Upper lobe of left lung (tissue), 4 donors: ENCODE measurements at regions not wholly inside any gene's neighbourhood (a gene's known extent, or its start where the extent isn't known, plus 50 kb on each side); places are given as distances from the start of the nearest gene placed in this dataset.

Experiments
- POLR2A ChIP-seq, 4 donors: fragments of 450-650 bp; IDR thresholded peaks; one replicate each; pipeline ENCODE4 v1.5.1; 2016 to 2017; ENCODE audit warnings: antibody characterized with exemption in 4 of 4, mild to moderate bottlenecking in 2 of 4
- TF ChIP-seq, protein P1 (sequence below), 6 experiments: fragments of 450-650 bp in 4 of 6; fragments of 200-600 bp in 2 of 6; sonication (generic) in 2 of 6; IDR thresholded peaks; one replicate each; pipeline ENCODE4 v1.5.1; 2016 to 2019; ENCODE audit warnings: antibody characterized with exemption in 6 of 6

DNA sequence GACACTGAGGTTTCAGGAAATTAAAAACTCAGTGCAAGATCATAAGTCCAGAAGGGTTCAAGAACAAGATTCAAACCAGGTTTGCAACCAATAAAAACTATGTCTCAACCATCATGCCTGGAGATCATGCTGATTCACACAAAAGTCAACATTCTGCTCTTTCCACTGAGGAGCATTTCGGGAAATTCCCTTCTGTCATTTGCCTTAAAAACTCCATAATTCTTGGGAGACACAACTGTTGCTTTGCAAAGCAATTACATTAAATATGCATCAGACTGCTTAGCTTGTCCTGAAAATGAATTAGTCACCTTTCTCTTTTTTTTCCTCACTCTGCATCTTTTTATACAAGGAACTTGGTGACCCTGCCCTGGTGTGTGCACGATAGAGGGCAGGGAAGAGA, 275.9 kb upstream of the ZNF462 start:
- TF ChIP-seq POLR2A (IDR thresholded peaks at IDR 0.05) = no peak
- TF ChIP-seq, protein P1, sequence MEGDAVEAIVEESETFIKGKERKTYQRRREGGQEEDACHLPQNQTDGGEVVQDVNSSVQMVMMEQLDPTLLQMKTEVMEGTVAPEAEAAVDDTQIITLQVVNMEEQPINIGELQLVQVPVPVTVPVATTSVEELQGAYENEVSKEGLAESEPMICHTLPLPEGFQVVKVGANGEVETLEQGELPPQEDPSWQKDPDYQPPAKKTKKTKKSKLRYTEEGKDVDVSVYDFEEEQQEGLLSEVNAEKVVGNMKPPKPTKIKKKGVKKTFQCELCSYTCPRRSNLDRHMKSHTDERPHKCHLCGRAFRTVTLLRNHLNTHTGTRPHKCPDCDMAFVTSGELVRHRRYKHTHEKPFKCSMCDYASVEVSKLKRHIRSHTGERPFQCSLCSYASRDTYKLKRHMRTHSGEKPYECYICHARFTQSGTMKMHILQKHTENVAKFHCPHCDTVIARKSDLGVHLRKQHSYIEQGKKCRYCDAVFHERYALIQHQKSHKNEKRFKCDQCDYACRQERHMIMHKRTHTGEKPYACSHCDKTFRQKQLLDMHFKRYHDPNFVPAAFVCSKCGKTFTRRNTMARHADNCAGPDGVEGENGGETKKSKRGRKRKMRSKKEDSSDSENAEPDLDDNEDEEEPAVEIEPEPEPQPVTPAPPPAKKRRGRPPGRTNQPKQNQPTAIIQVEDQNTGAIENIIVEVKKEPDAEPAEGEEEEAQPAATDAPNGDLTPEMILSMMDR (IDR thresholded peaks at IDR 0.05) = no peak
